Astrocyte (in vitro differentiated cells and primary cell): ENCODE measurements at regions not wholly inside any gene's neighbourhood (a gene's known extent, or its start where the extent isn't known, plus 50 kb on each side); places are given as distances from the start of the nearest gene placed in this dataset.

Experiments
- CTCF ChIP-seq: IDR thresholded peaks from 2 replicates; pipeline ENCODE4 v1.5.1; 2011; ENCODE audit warnings: low read depth, mild to moderate bottlenecking, inconsistent platforms, low read length, moderate library complexity; ENCODE audit not compliant: insufficient read depth
- EZH2 ChIP-seq: IDR thresholded peaks from 2 replicates; pipeline ENCODE4 v1.6.1; 2012; ENCODE audit warnings: mild to moderate bottlenecking, low read length, inconsistent platforms; ENCODE audit not compliant: insufficient read depth

DNA sequence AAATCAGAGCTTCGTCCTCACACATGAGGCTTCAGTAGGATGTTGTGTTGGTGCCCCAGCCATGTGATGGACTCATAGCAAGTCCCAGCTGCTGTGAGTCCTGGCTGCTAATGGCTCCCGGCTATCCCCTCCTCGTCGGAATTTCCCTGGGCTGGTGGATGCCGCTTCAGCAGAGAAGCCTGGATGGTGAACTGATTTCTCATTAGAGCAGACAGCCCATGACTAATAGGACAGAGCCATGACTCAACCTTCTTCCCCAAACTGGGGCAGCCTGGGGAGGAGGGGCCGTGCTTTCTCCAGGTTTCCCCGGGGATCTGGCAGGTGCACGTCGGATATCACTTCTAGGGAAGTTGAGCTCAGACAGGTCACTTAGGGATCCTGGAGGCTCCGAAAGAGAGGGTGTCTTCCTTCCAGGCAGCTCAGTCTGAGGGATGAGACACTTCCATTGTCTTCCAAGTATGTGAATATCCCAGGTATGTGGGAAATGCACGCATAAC, 112.7 kb downstream of the ASMT start:
- no peak for TF ChIP-seq CTCF
- no peak for TF ChIP-seq EZH2
